HG02870 (cell line): ENCODE measurements at regions not wholly inside any gene's neighbourhood (a gene's known extent, or its start where the extent isn't known, plus 50 kb on each side); places are given as distances from the start of the nearest gene placed in this dataset.
"Not testable (repeated sequence)": the region's sequence is repeated elsewhere in the genome, so short reads cannot be mapped to it uniquely, and the experiment has no call there.

Experiments
- ATAC-seq: cut with Tn5 transposase; IDR thresholded peaks from one replicate; pipeline ENCODE4 v1.9.1; 2021; ENCODE audit warnings: mild to moderate bottlenecking, moderate library complexity; ENCODE audit not compliant: unreplicated experiment

GRCh38 chr6:139531148-139532115 lies 157.0 kb upstream of the CITED2 start:
- peak; percentile 94 for ATAC-seq

- peak; percentile 28 for ATAC-seq
Observed at GRCh38 chr6:139530561-139530960, 156.1 kb upstream of the CITED2 start.

GRCh38 chr6:139529420-139529819 lies 155.0 kb upstream of the CITED2 start:
- ATAC-seq, result no peak

GRCh38 chr6:139528471-139528870 lies 154.0 kb upstream of the CITED2 start:
- ATAC-seq, result no peak

- no peak for ATAC-seq
Observed at GRCh38 chr6:139525415-139525814, 151.0 kb upstream of the CITED2 start.

- no peak for ATAC-seq
Observed at GRCh38 chr6:139523986-139524385, 149.5 kb upstream of the CITED2 start.

- ATAC-seq, result no peak
Observed at GRCh38 chr6:139522511-139523220, 148.2 kb upstream of the CITED2 start.

- no peak for ATAC-seq
Observed at GRCh38 chr6:139521338-139521737, 146.9 kb upstream of the CITED2 start.

GRCh38 chr6:139520321-139520768 lies 145.9 kb upstream of the CITED2 start:
- ATAC-seq, result no peak

GRCh38 chr6:139519571-139520031 lies 145.2 kb upstream of the CITED2 start:
- ATAC-seq, result no peak

- ATAC-seq, result no peak
Observed at GRCh38 chr6:139519097-139519496, 144.6 kb upstream of the CITED2 start.

GRCh38 chr6:139518556-139519091 lies 144.2 kb upstream of the CITED2 start:
- ATAC-seq, result no peak

- not testable (repeated sequence) for ATAC-seq
Observed at GRCh38 chr6:139517998-139518555, 143.6 kb upstream of the CITED2 start.

GRCh38 chr6:139515511-139515910 lies 141.1 kb upstream of the CITED2 start:
- peak; percentile 77 for ATAC-seq

GRCh38 chr6:139514819-139515218 lies 140.4 kb upstream of the CITED2 start:
- no peak for ATAC-seq

GRCh38 chr6:139510040-139510790 lies 135.8 kb upstream of the CITED2 start:
- ATAC-seq, result no peak

- ATAC-seq, result no peak
Observed at GRCh38 chr6:139509167-139509566, 134.7 kb upstream of the CITED2 start.

- ATAC-seq, result no peak
Observed at GRCh38 chr6:139508576-139508975, 134.1 kb upstream of the CITED2 start.

- no peak for ATAC-seq
Observed at GRCh38 chr6:139508023-139508422, 133.6 kb upstream of the CITED2 start.

GRCh38 chr6:139500977-139501376 lies 126.5 kb upstream of the CITED2 start:
- no peak for ATAC-seq
